ENCODE measurements at regions not wholly inside any gene's neighbourhood (a gene's known extent, or its start where the extent isn't known, plus 50 kb on each side); places are given as distances from the start of the nearest gene placed in this dataset.

DNA sequence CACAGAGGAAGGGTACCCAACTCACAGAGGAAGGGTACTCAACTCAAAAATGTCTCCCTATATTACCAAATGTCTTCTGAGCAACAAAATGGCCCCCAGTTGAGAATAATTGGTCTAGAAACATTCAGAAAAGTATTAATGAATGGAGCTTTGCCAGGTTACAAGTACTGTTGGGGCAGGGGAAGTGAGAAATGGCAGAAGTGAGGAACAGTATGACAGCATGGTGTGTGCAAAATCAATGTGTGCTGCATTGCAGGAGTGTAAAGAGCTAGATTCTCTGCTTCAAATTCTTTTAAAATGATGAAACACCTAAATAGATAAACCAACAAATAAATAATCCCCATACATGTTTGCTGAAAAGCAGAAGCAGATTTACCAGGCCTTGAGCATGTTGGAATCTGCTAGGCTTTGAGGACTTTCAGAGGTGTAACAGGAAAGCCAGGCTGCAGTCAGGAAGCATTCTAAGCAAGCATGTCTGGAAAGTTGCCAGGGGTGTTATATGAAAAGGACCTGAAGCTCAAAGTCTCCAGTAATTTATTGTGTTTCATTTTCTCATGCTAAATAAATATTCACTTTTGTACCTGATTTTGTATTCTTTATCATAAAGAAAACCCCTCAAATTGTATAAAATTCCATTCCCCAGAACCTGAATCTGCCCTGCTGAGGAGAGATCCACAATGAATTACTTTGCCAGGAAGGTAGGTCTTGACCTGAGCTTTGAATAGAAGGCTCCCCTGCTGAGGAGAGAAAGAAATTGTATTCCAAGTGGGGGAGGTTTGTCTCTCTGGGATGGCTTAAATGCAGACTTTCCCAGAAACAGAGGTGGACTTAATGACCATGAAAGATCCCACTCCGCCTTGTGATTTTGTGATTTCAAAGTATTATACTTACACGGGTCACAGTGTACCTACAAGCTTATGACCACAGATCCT is 265.0 kb upstream of the MARCKS start:
- TF ChIP-seq POLR2A (IDR thresholded peaks at IDR 0.05; ENCODE audit: low read length) (no peak), GATA1 (IDR thresholded peaks at IDR 0.05; ENCODE audit: low read depth, low read length) (no peak)
